Activated CD8-positive, alpha-beta memory T cell treated with anti-CD3 and anti-CD28 coated beads, Interleukin-2, amount 50 U/mL, for 48 hours (primary cell): ENCODE measurements at regions not wholly inside any gene's neighbourhood (a gene's known extent, or its start where the extent isn't known, plus 50 kb on each side); places are given as distances from the start of the nearest gene placed in this dataset.

Experiments
- DNase-seq: peaks from one replicate; pipeline ENCODE4 v3.0.0-alpha.2; 2020

GRCh38 chr10:28783087-28783486 lies 105.8 kb downstream of the BAMBI start:
- no peak for DNase-seq

DNA sequence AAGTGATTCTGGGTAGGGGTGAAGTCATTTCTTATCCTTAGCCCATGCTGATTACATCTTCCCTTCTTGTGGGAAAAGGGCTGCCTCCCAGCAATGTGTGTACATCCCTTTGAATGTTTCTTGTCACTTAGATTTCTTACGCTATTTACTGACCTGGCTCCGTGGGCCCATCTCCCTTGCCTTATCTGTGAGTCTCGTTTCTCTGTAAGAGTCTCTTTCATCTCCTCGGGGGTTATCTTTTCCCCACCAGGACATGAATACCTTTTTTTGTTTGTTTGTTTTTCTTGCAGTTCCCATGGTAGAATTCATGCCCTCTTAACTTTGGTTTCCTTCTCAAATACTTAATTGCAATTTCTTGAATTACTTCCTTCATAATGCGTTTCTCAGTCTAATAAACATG lies 107.7 kb downstream of the BAMBI start:
- no peak for DNase-seq

DNA sequence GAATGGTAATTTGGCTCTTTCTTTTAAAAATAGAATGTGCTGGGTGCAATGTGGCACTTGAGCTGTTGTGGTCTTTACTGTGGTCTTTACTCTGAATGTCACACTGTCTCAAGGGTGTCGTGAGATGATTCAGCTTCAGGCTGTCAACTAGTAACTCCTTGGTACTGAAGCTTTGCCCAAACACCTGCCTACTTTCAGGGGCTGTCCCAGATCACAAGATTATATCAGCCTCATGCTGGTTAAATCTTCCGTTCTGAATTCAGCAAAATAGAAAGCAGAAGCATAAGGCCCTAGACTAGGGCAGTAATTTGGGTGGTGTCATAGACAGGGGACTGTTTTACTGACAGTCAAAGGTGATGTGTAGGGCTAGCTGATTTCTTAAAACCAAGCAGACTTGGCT lies 110.9 kb downstream of the BAMBI start:
- no peak for DNase-seq

DNA sequence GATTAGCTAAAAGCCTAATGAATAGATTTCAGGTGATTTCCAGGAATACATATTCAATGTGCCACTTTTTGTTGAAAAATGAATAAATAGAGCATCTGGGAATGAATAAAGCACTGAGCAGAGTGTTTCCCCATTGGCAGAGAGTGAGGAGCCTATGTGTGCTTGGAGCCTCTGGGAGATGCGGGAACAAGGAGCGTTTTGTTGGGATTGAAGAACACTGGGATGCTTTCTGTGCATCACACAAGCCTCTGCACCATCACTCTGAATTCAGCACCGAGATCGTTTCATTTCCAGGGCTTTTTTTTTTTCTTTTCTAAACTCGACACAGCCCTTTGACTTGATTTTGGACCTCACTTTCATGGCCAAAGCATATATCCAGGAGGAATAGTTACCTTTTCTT lies 111.4 kb downstream of the BAMBI start:
- DNase-seq = no peak

DNA sequence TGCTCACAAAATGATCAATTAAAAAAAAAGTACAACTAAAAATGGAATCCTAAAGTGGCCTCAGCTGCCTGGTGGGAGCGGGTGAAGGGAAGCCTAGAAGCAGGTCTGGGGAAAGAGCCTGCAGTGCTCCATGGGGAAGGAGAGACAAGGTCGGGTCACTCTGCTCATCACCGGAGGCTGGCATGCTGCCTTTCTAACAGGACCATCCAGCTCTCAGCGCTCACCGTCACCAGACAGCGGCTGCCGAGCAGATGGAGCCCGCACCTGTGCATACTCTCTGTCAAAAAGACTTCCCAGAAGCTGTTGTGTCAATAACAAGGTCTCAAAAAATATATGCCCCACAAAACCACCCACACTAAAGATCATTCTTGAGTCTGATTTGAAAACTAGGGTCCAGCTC lies 112.8 kb downstream of the BAMBI start:
- no peak for DNase-seq

- DNase-seq = no peak
Observed at GRCh38 chr10:28793482-28793881, 116.2 kb downstream of the BAMBI start.

GRCh38 chr10:28794986-28795385 lies 117.7 kb downstream of the BAMBI start:
- DNase-seq = no peak

DNA sequence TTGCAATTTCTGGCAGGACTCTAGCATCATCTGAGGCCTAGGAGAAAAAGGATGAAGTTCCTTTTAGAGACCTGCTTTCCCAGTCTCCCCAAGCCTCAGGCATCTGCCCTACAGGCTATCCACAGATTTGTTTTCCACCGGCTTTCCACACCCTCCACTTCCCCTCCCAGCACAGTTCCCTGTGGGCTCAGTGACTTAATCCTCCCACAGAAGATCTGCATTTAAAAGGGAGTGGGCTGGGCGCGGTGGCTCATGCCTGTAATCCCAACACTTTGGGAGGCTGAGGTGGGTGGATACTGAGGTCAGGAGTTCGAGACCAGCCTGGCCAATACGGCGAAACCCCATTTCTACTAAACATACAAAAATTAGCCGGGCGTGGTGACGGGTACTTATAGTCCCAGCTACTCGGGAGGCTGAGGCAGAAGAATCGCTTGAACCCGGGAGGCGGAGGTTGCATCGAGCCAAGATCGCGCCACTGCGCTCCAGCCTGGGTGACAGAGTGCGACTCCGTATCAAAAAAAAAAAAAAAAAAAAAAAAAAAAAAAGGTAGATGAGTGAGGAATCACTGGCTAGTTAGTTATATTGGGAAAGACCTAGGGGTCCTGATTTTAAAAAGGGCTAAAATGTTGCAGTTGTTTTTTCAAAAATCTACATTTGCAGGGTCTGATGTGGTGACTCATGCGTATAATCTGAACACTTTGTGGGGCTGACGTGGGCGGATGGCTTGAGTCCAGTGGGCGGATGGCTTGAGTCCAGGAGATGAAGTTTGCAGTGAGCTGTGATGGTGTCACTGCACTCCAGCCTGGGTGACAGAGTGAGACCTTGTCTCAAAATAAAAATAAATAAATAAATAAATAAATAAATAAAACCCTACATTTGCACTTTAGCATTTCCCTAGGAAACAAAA lies 119.5 kb downstream of the BAMBI start:
- no peak for DNase-seq

- DNase-seq = no peak
Observed at GRCh38 chr10:28797904-28798371, 120.6 kb downstream of the BAMBI start.

GRCh38 chr10:28798428-28798955 lies 121.2 kb downstream of the BAMBI start:
- DNase-seq = no peak

DNA sequence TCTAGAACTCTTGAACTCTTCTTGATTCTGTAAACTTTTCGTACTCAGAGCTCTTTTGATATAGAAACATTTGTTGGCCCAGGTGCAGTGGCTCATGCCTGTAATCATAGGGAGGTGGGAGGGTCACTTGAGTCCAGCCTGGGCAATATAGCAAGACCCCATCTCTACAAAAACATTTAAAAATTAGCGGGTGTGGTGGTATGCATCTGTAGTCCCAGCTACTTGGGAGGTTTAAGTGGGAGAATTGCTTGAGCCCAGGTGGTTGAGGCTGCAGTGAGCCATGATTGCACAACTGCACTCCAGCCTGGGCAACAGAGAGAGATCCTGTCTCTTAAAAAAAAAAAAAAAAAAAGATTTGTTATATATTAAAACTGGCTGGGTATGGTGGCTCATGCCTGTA lies 121.6 kb downstream of the BAMBI start:
- DNase-seq = no peak

GRCh38 chr10:28800144-28800543 lies 122.8 kb downstream of the BAMBI start:
- DNase-seq = no peak

DNA sequence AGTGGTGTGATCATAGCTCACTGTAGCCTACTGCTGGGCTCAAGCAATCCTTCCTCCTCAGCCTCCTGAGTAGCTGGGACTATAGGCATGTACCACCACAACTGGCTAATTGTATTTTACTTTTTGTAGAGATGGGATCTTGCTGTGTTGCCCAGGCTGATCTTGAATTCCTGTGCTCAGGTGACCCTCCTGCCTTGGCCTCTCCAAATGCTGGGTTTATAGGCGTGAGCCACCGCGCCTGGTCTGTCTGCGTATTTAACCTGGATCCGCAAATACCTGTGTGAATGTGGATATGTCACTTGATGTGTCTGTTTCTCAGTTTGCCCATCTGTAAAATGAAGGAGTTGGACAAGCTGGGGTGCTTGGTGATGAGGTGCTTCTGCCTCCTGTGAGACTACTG lies 123.9 kb downstream of the BAMBI start:
- DNase-seq = no peak

DNA sequence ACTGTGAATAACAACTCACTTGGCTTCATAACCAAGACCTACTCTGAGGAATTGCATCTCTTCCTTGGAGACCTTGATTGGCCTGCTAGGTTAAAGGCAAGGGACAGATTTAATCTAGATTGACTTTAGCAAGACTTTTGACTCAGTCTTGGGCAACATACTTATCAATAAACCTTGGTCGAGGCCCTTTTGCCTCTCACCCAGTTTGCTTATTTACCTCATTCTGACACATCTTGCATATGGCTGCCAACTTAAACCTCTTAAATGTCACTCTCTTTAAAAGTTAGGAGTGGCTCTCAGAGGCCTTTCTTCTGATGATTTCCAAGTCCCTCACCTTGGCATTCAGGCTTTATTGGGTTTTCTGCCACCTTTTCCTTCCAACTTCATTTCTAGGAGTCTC lies 124.5 kb downstream of the BAMBI start:
- no peak for DNase-seq

DNA sequence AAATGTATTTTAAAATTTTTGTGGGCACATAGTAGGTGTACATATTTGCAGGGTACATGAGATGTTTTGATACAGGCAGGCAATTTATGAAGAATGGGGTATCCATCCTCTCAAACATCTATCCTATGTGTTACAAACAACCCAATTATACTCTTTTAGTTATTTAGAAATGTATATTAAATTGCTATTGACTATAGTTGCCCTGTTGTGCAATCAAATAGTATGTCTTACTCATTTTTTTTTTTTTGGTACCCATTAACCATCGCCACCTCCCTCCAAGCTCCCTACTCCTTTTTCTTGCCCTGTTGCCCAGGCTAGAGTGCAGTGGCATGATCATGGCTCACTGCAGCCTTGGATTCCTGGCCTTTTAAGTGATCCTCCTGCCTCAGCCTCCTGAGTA lies 128.1 kb downstream of the BAMBI start:
- no peak for DNase-seq

- DNase-seq = no peak
Observed at GRCh38 chr10:28806488-28806941, 129.2 kb downstream of the BAMBI start.

DNA sequence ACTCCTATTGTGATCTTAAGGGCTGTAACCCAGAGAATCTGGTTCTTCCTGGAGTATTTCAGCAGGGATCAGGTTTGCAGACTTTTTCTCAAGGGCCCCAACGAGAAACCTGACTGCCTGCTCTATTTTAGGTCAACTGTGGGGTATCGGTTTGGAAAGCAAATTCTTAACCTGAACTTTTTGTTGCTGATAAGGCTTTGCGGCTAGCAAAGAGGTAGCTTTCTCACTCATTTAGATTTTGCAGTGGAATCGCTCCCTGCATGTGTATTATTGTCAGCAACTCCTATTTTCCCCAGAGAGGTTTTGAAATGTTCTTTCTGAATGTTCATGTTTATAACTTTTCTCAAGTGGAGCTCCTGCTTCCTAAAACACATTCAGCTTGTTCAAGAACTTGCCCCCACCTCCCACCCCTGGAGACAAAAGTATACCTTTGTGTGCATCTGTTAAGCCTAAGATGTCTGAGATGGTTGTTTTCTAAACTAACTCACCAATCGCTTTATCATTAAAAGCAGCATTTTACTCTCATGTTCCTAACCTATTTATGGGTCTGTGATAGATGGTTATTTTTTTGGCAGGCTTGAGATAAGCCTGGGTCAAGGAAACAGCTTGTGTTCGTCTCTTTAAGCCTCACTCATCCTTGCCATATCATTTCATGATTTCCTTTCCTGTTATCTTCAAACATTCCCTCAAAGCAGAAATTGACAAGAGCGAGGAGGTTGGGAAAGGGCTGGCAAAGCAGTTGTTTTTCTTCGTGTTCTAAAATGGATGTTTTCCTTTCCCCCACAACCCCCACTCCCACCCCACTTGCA lies 129.8 kb downstream of the BAMBI start:
- DNase-seq = no peak

DNA sequence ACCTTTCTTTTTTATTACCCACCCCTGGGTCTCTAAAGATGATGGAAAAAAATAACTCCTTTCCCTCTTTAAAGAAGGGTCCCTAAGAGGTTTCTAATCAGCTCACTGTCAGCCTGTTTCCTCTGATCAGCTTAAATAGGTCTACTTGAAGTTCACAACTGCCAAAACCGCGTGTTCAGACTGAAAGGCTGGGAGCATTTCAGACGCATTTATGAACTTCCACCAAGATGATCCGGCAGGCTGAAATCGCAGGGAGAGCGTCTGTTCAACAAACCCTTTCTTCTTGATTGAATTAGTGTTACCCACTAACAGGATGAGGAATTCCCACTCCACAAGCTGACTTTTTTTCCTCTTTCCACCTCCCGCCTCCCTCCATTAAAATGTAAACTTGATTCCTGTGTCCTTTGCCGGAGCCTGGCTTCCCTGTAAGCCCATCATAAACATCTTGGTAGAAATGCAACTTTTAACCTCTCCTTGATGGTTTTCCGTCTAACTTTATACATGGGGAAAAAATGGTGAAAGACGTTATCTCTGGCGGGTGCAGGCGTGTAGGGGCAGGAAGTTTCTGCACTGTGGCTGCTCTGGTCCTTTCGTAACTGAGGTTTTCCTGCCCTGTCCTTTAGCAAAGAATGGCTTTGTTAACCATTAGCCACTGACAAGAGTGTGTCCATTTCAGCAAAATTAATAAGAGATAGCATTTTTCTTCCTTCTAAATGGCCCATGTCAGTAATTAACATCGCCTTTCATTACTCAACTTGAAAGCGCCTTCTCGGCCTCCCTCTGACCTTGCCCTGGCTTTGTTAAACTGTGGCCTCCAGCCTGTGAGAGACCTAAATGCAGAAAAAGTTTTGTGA lies 130.7 kb downstream of the BAMBI start:
- DNase-seq = no peak

DNA sequence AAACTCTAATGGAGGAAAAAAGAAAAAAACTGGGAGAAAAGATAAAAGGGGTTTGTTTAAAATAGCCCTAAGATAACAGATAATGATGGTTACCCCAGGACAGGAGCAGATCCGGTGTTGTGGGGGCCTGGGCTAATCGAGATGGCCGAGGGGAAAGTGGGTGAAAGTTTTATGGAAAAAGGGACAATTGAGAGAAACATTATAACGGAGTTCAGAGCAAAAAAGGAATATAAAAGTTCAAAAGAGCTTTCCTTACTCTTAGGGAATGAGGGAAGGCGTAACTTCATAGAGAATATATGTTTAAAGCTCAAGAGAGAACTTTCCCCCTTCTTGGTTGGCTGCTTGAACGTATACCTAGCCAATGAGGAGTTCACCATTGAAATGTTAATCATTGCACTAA lies 131.4 kb downstream of the BAMBI start:
- no peak for DNase-seq

GRCh38 chr10:28810057-28810870 lies 132.9 kb downstream of the BAMBI start:
- no peak for DNase-seq

GRCh38 chr10:28811639-28812349 lies 134.5 kb downstream of the BAMBI start:
- no peak for DNase-seq
